H1 (cell line): ENCODE measurements at regions not wholly inside any gene's neighbourhood (a gene's known extent, or its start where the extent isn't known, plus 50 kb on each side); places are given as distances from the start of the nearest gene placed in this dataset.

ENCODE experiments used
- CTCF ChIA-PET: fragments of 300-600 bp; sonication (Branson Sonifier 250); formaldehyde crosslinking; loops from one replicate; lab custom pipeline; 2021; ENCODE audit not compliant: partially characterized antibody; lab: Charles Lee
- POLR2A ChIA-PET: fragments of 300-600 bp; sonication (Branson Sonifier 250); formaldehyde crosslinking; loops from one replicate; lab custom pipeline; 2021; ENCODE audit warnings: inconsistent platforms; ENCODE audit not compliant: partially characterized antibody; lab: Charles Lee
- DNase-seq, 2 experiments: peaks; one replicate each; pipeline versions ENCODE4 v3.0.0 to v3.0.0-alpha.2; 2010 to 2022; ENCODE audit warnings: low spot score in 2 of 2, low read depth in 1 of 2, mixed read lengths in 1 of 2
- FAIRE-seq: peaks from 2 replicates; lab custom pipeline; 2011; peaks lifted over from hg19 to GRCh38; lab: Jason Lieb, UNC
- H2AFZ ChIP-seq: 2 replicates; pipeline ENCODE4 v1.8.1; 2012; ENCODE audit warnings: low read length, inconsistent platforms
- H2AK5ac ChIP-seq: 2 replicates; pipeline ENCODE4 v1.6.1; 2013; ENCODE audit warnings: low read depth, low read length
- H2BK120ac ChIP-seq: replicated peaks from 2 replicates; pipeline ENCODE3; 2013; ENCODE audit warnings: low read depth, low read length, inconsistent platforms
- H2BK12ac ChIP-seq: 2 replicates; pipeline ENCODE4 v1.6.1; 2013; ENCODE audit warnings: low read depth, low read length
- H2BK15ac ChIP-seq: 2 replicates; pipeline ENCODE4 v1.6.1; 2013; ENCODE audit warnings: low read length
- H2BK20ac ChIP-seq: 2 replicates; pipeline ENCODE4 v1.6.1; 2013; ENCODE audit warnings: low read length
- H2BK5ac ChIP-seq: 2 replicates; pipeline ENCODE4 v1.6.1; 2013; ENCODE audit warnings: low read depth, low read length
- H3K14ac ChIP-seq: 2 replicates; pipeline ENCODE4 v1.6.1; 2013; ENCODE audit warnings: inconsistent platforms; ENCODE audit not compliant: insufficient read length
- H3K18ac ChIP-seq: 2 replicates; pipeline ENCODE4 v1.6.1; 2013; ENCODE audit warnings: low read length; ENCODE audit errors: extremely low read depth
- H3K23ac ChIP-seq: 2 replicates; pipeline ENCODE4 v1.6.1; 2013; ENCODE audit warnings: inconsistent platforms; ENCODE audit not compliant: insufficient read length
- H3K23me2 ChIP-seq: 2 replicates; pipeline ENCODE4 v1.6.1; 2013; ENCODE audit warnings: low read depth, low read length
- H3K27ac ChIP-seq: 2 replicates; pipeline ENCODE4 v1.6.1; 2011; ENCODE audit warnings: low read depth, low read length, inconsistent platforms
- H3K27me3 ChIP-seq, 4 experiments: replicated peaks in 1 of 4; 1 replicate in 1 of 4; 2 replicates in 3 of 4; pipeline versions ENCODE4 v1.6.1 to v1.8.1; 2011 to 2013; ENCODE audit warnings: low read length in 3 of 4, mild to moderate bottlenecking in 3 of 4, inconsistent platforms in 2 of 4, mixed read lengths in 2 of 4, moderate library complexity in 1 of 4; ENCODE audit not compliant: control insufficient read depth in 3 of 4, insufficient read depth in 3 of 4; ENCODE audit errors: extremely low read depth in 1 of 4
- H3K36me3 ChIP-seq, 4 experiments: 2 replicates each; pipeline versions ENCODE4 v1.6.1 to v1.8.1; 2011 to 2013; ENCODE audit warnings: mild to moderate bottlenecking in 4 of 4, low read length in 3 of 4, moderate library complexity in 2 of 4, control low read depth in 1 of 4, inconsistent platforms in 1 of 4; ENCODE audit not compliant: insufficient read depth in 4 of 4, control insufficient read depth in 2 of 4
- H3K4ac ChIP-seq: replicated peaks from 2 replicates; pipeline ENCODE3; 2013; ENCODE audit warnings: low read length, low read depth, mixed read lengths, inconsistent platforms; ENCODE audit not compliant: insufficient read length
- H3K4me1 ChIP-seq, 4 experiments: replicated peaks in 1 of 4; 1 replicate in 1 of 4; 2 replicates in 3 of 4; pipeline versions ENCODE4 v1.6.1 to v1.8.1; 2011 to 2013; ENCODE audit warnings: low read length in 3 of 4, inconsistent platforms in 2 of 4, mixed read lengths in 1 of 4; ENCODE audit not compliant: insufficient read depth in 4 of 4, control insufficient read depth in 3 of 4
- H3K4me2 ChIP-seq, 2 experiments: 2 replicates each; pipeline versions ENCODE4 v1.6.1 to v1.8.1; 2011 to 2013; ENCODE audit warnings: low read depth in 2 of 2, low read length in 2 of 2, control low read depth in 1 of 2, inconsistent platforms in 1 of 2, mild to moderate bottlenecking in 1 of 2; ENCODE audit not compliant: insufficient read depth in 1 of 2
- H3K4me3 ChIP-seq, 4 experiments: fragments of 200-600, 300-600 bp in 1 of 4; sonication (generic), shearing (Covaris generic), sonication (Bioruptor Twin) in 1 of 4; 2 replicates each; pipeline versions ENCODE4 v1.5.1 to v1.8.1; 2011 to 2016; ENCODE audit warnings: low read length in 4 of 4, low read depth in 3 of 4, control low read depth in 2 of 4, inconsistent platforms in 2 of 4, mild to moderate bottlenecking in 2 of 4, mixed read lengths in 1 of 4, moderate library complexity in 1 of 4; ENCODE audit not compliant: insufficient read depth in 2 of 4; ENCODE audit errors: extremely low read depth in 1 of 4
- H3K56ac ChIP-seq: replicated peaks from 2 replicates; pipeline ENCODE3; 2013; ENCODE audit warnings: low read depth, mild to moderate bottlenecking, mixed read lengths, low read length, inconsistent platforms; ENCODE audit not compliant: insufficient read length
- H3K79me1 ChIP-seq: 2 replicates; pipeline ENCODE4 v1.6.1; 2013; ENCODE audit warnings: low read depth, low read length, control low read depth
- H3K79me2 ChIP-seq, 2 experiments: 2 replicates each; pipeline versions ENCODE4 v1.6.1 to v1.8.1; 2012 to 2013; ENCODE audit warnings: low read length in 2 of 2, mild to moderate bottlenecking in 2 of 2, inconsistent platforms in 1 of 2; ENCODE audit not compliant: insufficient read depth in 2 of 2, control insufficient read depth in 1 of 2
- H3K9ac ChIP-seq, 4 experiments: replicated peaks in 1 of 4; 1 replicate in 1 of 4; 2 replicates in 3 of 4; pipeline versions ENCODE4 v1.6.1 to v1.8.1; 2011 to 2013; ENCODE audit warnings: low read depth in 3 of 4, low read length in 3 of 4, control low read depth in 2 of 4, mild to moderate bottlenecking in 2 of 4, moderate library complexity in 2 of 4, inconsistent platforms in 1 of 4; ENCODE audit errors: extremely low read depth in 1 of 4
- H3K9me3 ChIP-seq, 2 experiments: 2 replicates each; pipeline versions ENCODE4 v1.6.1 to v1.8.1; 2012 to 2013; ENCODE audit warnings: mild to moderate bottlenecking in 2 of 2, moderate library complexity in 2 of 2, control low read depth in 1 of 2, inconsistent platforms in 1 of 2, low read depth in 1 of 2, low read length in 1 of 2, mixed read lengths in 1 of 2; ENCODE audit not compliant: insufficient read depth in 2 of 2
- H4K20me1 ChIP-seq, 2 experiments: replicated peaks in 1 of 2; 2 replicates each; pipeline versions ENCODE3 to v1.8.1; 2011 to 2013; ENCODE audit warnings: inconsistent platforms in 2 of 2, low read length in 2 of 2, mild to moderate bottlenecking in 1 of 2; ENCODE audit not compliant: insufficient read depth in 2 of 2, control insufficient read depth in 1 of 2
- H4K5ac ChIP-seq: 2 replicates; pipeline ENCODE4 v1.6.1; 2013; ENCODE audit warnings: low read length, low read depth, mixed read lengths, inconsistent platforms; ENCODE audit not compliant: insufficient read length
- H4K8ac ChIP-seq: 2 replicates; pipeline ENCODE4 v1.8.0; 2013; ENCODE audit warnings: mild to moderate bottlenecking, moderate library complexity, low read length, inconsistent platforms; ENCODE audit not compliant: insufficient read depth; ENCODE audit errors: extremely low read depth
- H4K91ac ChIP-seq: replicated peaks from 2 replicates; pipeline ENCODE3; 2013; ENCODE audit warnings: low read length, mixed read lengths, inconsistent platforms; ENCODE audit not compliant: insufficient read length
- BRCA1 ChIP-seq: IDR thresholded peaks from 2 replicates; pipeline ENCODE4 v1.6.1; 2012; ENCODE audit warnings: low read depth, low read length, improper control_type of control experiment
- CTCF ChIP-seq, 3 experiments: IDR thresholded peaks; 1 replicate in 2 of 3; 2 replicates in 1 of 3; pipeline versions ENCODE4 v1.5.1 to v1.6.1; 2011; ENCODE audit warnings: low read length in 3 of 3, mild to moderate bottlenecking in 3 of 3, inconsistent platforms in 2 of 3, low read depth in 1 of 3, moderate library complexity in 1 of 3; ENCODE audit not compliant: insufficient read depth in 1 of 3; ENCODE audit errors: control extremely low read depth in 1 of 3
- E2F6 ChIP-seq: IDR thresholded peaks from 2 replicates; pipeline ENCODE4 v1.6.1; 2012; ENCODE audit warnings: inconsistent platforms
- EP300 ChIP-seq, 2 experiments: IDR thresholded peaks; 1 replicate in 1 of 2; 2 replicates in 1 of 2; pipeline ENCODE4 v1.6.1; 2011 to 2012; ENCODE audit warnings: low read depth in 2 of 2, low read length in 2 of 2, mild to moderate bottlenecking in 2 of 2, borderline replicate concordance in 1 of 2, inconsistent platforms in 1 of 2, moderate library complexity in 1 of 2
- KDM4A ChIP-seq: IDR thresholded peaks from one replicate; pipeline ENCODE4 v1.7.1; 2012; ENCODE audit warnings: low read depth, mild to moderate bottlenecking, moderate library complexity, low read length, inconsistent platforms; ENCODE audit not compliant: severe bottlenecking
- RBBP5 ChIP-seq: IDR thresholded peaks from 2 replicates; pipeline ENCODE4 v1.7.1; 2012; ENCODE audit warnings: low read depth, mild to moderate bottlenecking, inconsistent platforms, low read length, moderate library complexity, borderline replicate concordance
- WGBS, 2 experiments: shearing (Covaris generic) in 1 of 2; methylation state at CpG; one replicate each; pipeline versions ENCODE4 v1.1.6 to v1.1.7; 2013 to 2015; ENCODE audit warnings: low lambda C conversion rate in 2 of 2, mixed read lengths in 2 of 2, inconsistent platforms in 1 of 2, low coverage in 1 of 2, missing lambda C conversion rate in 1 of 2; ENCODE audit not compliant: insufficient replicate concordance in 2 of 2, insufficient coverage in 1 of 2, insufficient read length in 1 of 2; ENCODE audit errors: extremely low coverage in 1 of 2, missing lambda C conversion rate in 1 of 2; 5-methylcytosine and 5-hydroxymethylcytosine counted together

- POLR2A ChIA-PET: interaction anchor here (0.6 to 2.1 kb wide), 2 partner anchors 31 to 50 kb away, joined by 3 to 6 read pairs; no protein-coding TSS in a partner anchor
Observed at GRCh38 chr11:43549624-43550023, 130.9 kb upstream of the HSD17B12 start.

More at GRCh38 chr11:43549624-43550023, 130.9 kb upstream of the HSD17B12 start:
- FAIRE-seq: no peak
- no peak overlapping the region for H4K5ac ChIP-seq
- H3K4ac ChIP-seq: no peak overlapping the region
- H3K4me3 ChIP-seq: no peak overlapping the region
- H3K79me2 ChIP-seq: no peaks in the 10 kb centered on the region
- TF ChIP-seq RBBP5 (no peak), E2F6 (peak; percentile 44; the same call in 1 of the 2 replicates), EP300 (IDR thresholded peaks at IDR 0.05; ENCODE audit: borderline replicate concordance in 1 of 2, low read depth in 2 of 2, low read length in 2 of 2) (no peak), BRCA1 (no peak), CTCF (IDR thresholded peaks at IDR 0.05; ENCODE audit: control extremely low read depth in 1 of 3, insufficient read depth in 1 of 3, low read depth in 1 of 3, low read length in 3 of 3) (no peak), KDM4A (peak; percentile 11)
- TF ChIP-seq, all 59 proteins: peak for 2
- Histone ChIP-seq H2AK5ac (no peak overlapping the region), H4K20me1 (no peaks in the 10 kb centered on the region), H3K27me3 (peaks cover 19 to 38% (median 30%) of the 10 kb centered on the region in 4 experiments), H4K91ac (no peak overlapping the region), H3K9me3 (peaks cover 5 to 7% of the 10 kb centered on the region in 2 experiments; a peak in 1 of 4 replicates), H2BK5ac (no peak overlapping the region), H3K18ac (no peak overlapping the region), H3K4me2 (no peak overlapping the region), H3K79me1 (no peaks in the 10 kb centered on the region), H2BK12ac (no peak overlapping the region), H2BK120ac (no peak overlapping the region), H2BK20ac (no peak overlapping the region), H3K36me3 (no peaks in the 10 kb centered on the region), H3K27ac (no peak overlapping the region), H3K23ac (no peak overlapping the region), H2AFZ (no peak overlapping the region), H3K9ac (no peak overlapping the region), H4K8ac (no peak overlapping the region), H3K56ac (no peak overlapping the region), H3K23me2 (peaks cover 4% of the 10 kb centered on the region; the same call in 1 of the 2 replicates), H3K14ac (no peak overlapping the region), H3K4me1 (peaks cover 2 to 10% (median 7%) of the 10 kb centered on the region in 4 experiments; a peak in 6 of 7 replicates), H2BK15ac (0 out of 2 replicates have a peak overlapping the region, but pooled peaks have one; percentile 2)
- 71% methylated on average over 6 of the region's 6 CpGs; no CpG with 5 or more reads in 1 of the 2 experiments for WGBS, 2 experiments
- no peak for DNase-seq
- CTCF ChIA-PET: interaction anchor here (1.2 to 34.3 kb wide), 5 partner anchors 13 to 45 kb away, joined by 3 to 646 read pairs (median 9); no protein-coding TSS in a partner anchor
